Suprapubic skin (tissue), 4 donors: ENCODE measurements at regions not wholly inside any gene's neighbourhood (a gene's known extent, or its start where the extent isn't known, plus 50 kb on each side); places are given as distances from the start of the nearest gene placed in this dataset.

Source experiments
- DNase-seq, 2 donors: peaks; one replicate each; pipeline ENCODE4 v3.0.0-alpha.2; 2019; ENCODE audit warnings: low spot score in 2 of 2
- H3K27ac ChIP-seq: fragments of 200-600 bp; sonication (generic); one replicate; pipeline ENCODE4 v1.5.1; 2019
- H3K27me3 ChIP-seq: fragments of 200-600 bp; sonication (generic); one replicate; pipeline ENCODE4 v1.5.1; 2019
- H3K36me3 ChIP-seq: fragments of 200-600 bp; sonication (generic); one replicate; pipeline ENCODE4 v1.5.1; 2019
- H3K4me1 ChIP-seq: fragments of 200-600 bp; sonication (generic); one replicate; pipeline ENCODE4 v1.5.1; 2019
- H3K4me3 ChIP-seq: fragments of 200-600 bp; sonication (generic); one replicate; pipeline ENCODE4 v1.5.1; 2019; ENCODE audit warnings: mild to moderate bottlenecking
- H3K9me3 ChIP-seq: fragments of 200-600 bp; sonication (generic); one replicate; pipeline ENCODE4 v1.5.1; 2019
- EP300 ChIP-seq: sonication (generic); formaldehyde crosslinking; IDR thresholded peaks from one replicate; pipeline ENCODE4 v1.6.1; 2017; ENCODE audit warnings: antibody characterized with exemption
- POLR2A ChIP-seq, 2 donors: fragments of 450-650 bp; IDR thresholded peaks; one replicate each; pipeline ENCODE4 v1.6.1; 2017; ENCODE audit warnings: antibody characterized with exemption in 2 of 2, mild to moderate bottlenecking in 2 of 2, moderate library complexity in 2 of 2
- POLR2AphosphoS5 ChIP-seq, 3 donors: sonication (generic); formaldehyde crosslinking; IDR thresholded peaks; one replicate each; pipeline ENCODE4 v1.6.1; 2017; ENCODE audit warnings: antibody characterized with exemption in 3 of 3
- WGBS: methylation state at CpG from one replicate; pipeline ENCODE4 v1.1.5; 2018; 5-methylcytosine and 5-hydroxymethylcytosine counted together
- TF ChIP-seq, protein P1 (sequence below), 2 donors: fragments of 200-600 bp in 1 of 2; fragments of 450-650 bp in 1 of 2; sonication (generic) in 1 of 2; IDR thresholded peaks; one replicate each; pipeline ENCODE4 v1.5.1; 2016 to 2019; ENCODE audit warnings: antibody characterized with exemption in 2 of 2, mild to moderate bottlenecking in 1 of 2, moderate library complexity in 1 of 2

DNA sequence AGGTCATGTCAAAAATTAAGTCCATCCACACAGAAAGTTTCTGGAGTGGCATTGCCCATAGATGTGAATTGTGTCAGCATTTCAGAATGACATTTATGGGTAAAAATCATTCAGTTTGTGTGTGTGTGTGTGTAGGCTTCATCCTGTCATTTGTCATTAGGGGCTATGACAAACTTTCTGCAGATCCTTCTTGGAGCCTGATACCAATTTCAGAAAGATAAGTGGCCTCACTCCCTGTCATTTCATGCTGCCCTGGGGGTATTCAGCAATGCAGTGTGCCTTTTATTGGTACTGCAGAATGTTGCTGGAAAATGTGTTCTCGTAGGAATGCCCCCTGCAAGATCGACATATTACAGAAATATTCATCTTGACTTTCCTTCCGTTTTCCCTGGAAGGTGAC lies 659.7 kb downstream of the NLGN4X start:
- H3K36me3 ChIP-seq = no peaks in the 10 kb centered on the region
- no peak overlapping the region for H3K27ac ChIP-seq
- no peak overlapping the region for H3K4me3 ChIP-seq
- no peaks in the 10 kb centered on the region for H3K4me1 ChIP-seq
- H3K27me3 ChIP-seq = no peaks in the 10 kb centered on the region
- no peak for DNase-seq
- TF ChIP-seq EP300 = no peak
- WGBS = 30% methylated on average over 3 of the region's 3 CpGs
- H3K9me3 ChIP-seq = no peaks in the 10 kb centered on the region

DNA sequence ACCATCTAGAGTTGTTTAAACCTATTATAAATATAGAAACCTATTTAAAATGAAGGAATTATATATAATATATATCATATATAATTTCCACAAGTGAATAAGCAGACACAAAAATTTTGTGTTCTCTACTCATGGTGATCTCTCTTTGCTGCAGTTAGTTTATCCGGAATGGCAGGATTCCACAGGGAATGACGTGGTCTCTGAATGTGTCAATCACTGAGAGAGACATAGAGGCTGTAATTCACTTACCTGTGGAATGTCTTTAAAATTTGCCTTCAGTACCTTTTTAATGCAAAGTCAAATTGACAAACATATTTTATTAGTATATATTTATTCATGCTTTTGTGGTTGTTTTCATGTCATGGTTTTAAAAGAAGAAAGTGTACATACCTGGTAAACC lies 669.3 kb downstream of the NLGN4X start:
- no peaks in the 10 kb centered on the region for H3K36me3 ChIP-seq
- no peak overlapping the region for H3K4me3 ChIP-seq
- no peak overlapping the region for H3K27ac ChIP-seq
- no peak for DNase-seq
- no peak for TF ChIP-seq POLR2A (IDR thresholded peaks at IDR 0.05)
- no peak for TF ChIP-seq POLR2AphosphoS5 (IDR thresholded peaks at IDR 0.05)
- TF ChIP-seq, protein P1, sequence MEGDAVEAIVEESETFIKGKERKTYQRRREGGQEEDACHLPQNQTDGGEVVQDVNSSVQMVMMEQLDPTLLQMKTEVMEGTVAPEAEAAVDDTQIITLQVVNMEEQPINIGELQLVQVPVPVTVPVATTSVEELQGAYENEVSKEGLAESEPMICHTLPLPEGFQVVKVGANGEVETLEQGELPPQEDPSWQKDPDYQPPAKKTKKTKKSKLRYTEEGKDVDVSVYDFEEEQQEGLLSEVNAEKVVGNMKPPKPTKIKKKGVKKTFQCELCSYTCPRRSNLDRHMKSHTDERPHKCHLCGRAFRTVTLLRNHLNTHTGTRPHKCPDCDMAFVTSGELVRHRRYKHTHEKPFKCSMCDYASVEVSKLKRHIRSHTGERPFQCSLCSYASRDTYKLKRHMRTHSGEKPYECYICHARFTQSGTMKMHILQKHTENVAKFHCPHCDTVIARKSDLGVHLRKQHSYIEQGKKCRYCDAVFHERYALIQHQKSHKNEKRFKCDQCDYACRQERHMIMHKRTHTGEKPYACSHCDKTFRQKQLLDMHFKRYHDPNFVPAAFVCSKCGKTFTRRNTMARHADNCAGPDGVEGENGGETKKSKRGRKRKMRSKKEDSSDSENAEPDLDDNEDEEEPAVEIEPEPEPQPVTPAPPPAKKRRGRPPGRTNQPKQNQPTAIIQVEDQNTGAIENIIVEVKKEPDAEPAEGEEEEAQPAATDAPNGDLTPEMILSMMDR (IDR thresholded peaks at IDR 0.05) = no peak
- 49% methylated on average over 2 of the region's 2 CpGs for WGBS
- H3K27me3 ChIP-seq = no peaks in the 10 kb centered on the region
- no peaks in the 10 kb centered on the region for H3K9me3 ChIP-seq
- no peaks in the 10 kb centered on the region for H3K4me1 ChIP-seq

DNA sequence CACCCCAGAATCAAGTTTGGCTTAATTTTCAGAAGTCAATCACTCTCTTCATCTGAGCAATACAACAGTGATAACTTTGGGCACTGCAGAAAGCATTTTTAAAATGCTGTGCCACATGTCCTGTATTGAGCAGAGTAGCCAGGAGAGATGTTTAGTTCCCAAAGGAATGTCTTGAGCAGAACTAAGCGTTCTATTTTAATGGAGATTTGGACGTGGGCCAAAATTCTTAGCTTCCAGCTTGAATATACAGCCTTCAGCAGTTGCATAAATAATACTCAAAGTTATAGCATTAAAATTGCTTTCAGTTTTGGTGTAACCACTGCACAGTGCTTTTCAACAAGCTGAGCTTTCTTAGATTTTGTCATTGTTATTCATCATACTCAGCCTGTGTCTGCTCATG lies 679.2 kb downstream of the NLGN4X start:
- Histone ChIP-seq H3K36me3 (no peaks in the 10 kb centered on the region), H3K9me3 (no peaks in the 10 kb centered on the region), H3K4me1 (no peaks in the 10 kb centered on the region), H3K4me3 (no peak overlapping the region), H3K27ac (no peak overlapping the region), H3K27me3 (no peaks in the 10 kb centered on the region)
- TF ChIP-seq POLR2AphosphoS5 (IDR thresholded peaks at IDR 0.05) = no peak
- TF ChIP-seq EP300 = no peak
- TF ChIP-seq POLR2A (IDR thresholded peaks at IDR 0.05) = no peak
- TF ChIP-seq, protein P1 (IDR thresholded peaks at IDR 0.05) = no peak
- DNase-seq = no peak
- WGBS = 36% methylated on average over 2 of the region's 2 CpGs

DNA sequence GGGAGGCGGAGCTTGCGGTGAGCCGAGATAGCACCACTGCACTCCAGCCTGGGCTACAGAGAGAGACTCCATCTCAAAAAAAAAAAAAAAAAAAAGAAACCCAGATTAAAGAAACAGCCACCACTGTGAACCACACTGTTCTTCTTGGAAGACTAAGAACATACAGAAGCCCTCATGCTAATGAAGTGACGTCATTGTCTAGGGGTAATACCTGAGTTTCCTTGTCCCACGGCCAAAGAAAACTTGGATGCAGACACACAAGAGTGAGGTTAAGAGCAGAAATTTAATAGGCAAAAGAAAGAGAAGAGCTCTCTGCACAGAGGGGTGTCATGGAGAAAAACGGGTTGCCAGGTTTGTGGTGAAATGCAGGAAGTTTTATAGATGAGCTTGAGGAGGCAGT lies 691.6 kb downstream of the NLGN4X start:
- Histone ChIP-seq H3K4me1 (no peaks in the 10 kb centered on the region), H3K36me3 (no peaks in the 10 kb centered on the region), H3K27me3 (no peaks in the 10 kb centered on the region), H3K4me3 (no peak overlapping the region), H3K9me3 (no peaks in the 10 kb centered on the region), H3K27ac (no peak overlapping the region)
- 82% methylated on average over 6 of the region's 6 CpGs for WGBS
- TF ChIP-seq POLR2AphosphoS5 (IDR thresholded peaks at IDR 0.05) (no peak), EP300 (no peak), POLR2A (IDR thresholded peaks at IDR 0.05) (no peak)
- TF ChIP-seq, protein P1 (IDR thresholded peaks at IDR 0.05) = no peak
- DNase-seq = no peak

DNA sequence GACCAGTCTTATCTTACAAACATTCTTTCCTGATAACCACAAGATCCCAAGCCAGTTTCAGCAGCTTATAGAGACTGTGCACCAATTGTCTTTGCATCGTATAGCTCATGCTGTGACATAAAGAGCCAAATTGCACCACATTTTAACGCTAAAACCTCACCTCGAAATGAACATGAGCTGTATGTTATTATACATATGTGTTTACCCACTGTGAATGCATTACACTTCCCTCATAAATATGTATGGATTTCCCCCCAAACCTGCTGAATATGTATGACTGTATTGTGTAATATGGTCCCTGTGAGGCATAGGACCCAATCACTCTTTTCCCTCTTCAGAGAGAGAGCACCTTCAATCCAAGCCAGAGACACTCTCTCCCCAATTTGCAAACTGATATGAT lies 692.4 kb downstream of the NLGN4X start:
- TF ChIP-seq EP300 (no peak), POLR2AphosphoS5 (IDR thresholded peaks at IDR 0.05) (no peak), POLR2A (IDR thresholded peaks at IDR 0.05) (no peak)
- TF ChIP-seq, protein P1 (IDR thresholded peaks at IDR 0.05) = no peak
- H3K27me3 ChIP-seq = no peaks in the 10 kb centered on the region
- H3K36me3 ChIP-seq = no peaks in the 10 kb centered on the region
- no peak for DNase-seq
- 85% methylated on average over 3 of the region's 3 CpGs for WGBS
- H3K4me3 ChIP-seq = no peak overlapping the region
- no peaks in the 10 kb centered on the region for H3K4me1 ChIP-seq
- no peaks in the 10 kb centered on the region for H3K9me3 ChIP-seq
- H3K27ac ChIP-seq = no peak overlapping the region

DNA sequence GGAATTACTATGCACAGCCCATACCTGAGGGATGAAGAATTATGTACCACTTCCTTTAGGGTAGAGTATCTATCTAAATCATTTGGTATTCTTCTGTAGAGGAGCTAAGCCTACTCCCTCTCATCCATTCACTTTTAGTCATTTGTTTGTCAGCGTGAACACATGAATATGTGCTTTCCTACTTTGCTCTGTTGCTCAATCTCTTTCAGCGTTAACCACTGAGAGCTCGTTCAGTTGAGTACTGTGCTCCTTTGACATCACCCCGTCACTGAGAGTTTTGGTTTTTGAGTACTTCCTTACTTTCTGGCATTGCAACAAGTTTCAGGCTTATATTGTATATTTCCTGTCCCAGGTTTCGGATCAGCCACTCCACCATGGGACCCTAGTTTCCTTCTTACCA lies 700.6 kb downstream of the NLGN4X start:
- H3K27ac ChIP-seq = no peak overlapping the region
- H3K9me3 ChIP-seq = no peaks in the 10 kb centered on the region
- H3K27me3 ChIP-seq = no peaks in the 10 kb centered on the region
- H3K36me3 ChIP-seq = no peaks in the 10 kb centered on the region
- no peak overlapping the region for H3K4me3 ChIP-seq
- H3K4me1 ChIP-seq = no peaks in the 10 kb centered on the region
- 92% methylated on average over 5 of the region's 5 CpGs for WGBS
- TF ChIP-seq POLR2A (IDR thresholded peaks at IDR 0.05) (no peak), POLR2AphosphoS5 (IDR thresholded peaks at IDR 0.05) (no peak), EP300 (no peak)
- TF ChIP-seq, protein P1 (IDR thresholded peaks at IDR 0.05) = no peak
- no peak for DNase-seq
